HEK293 (cell line): ENCODE measurements at regions not wholly inside any gene's neighbourhood (a gene's known extent, or its start where the extent isn't known, plus 50 kb on each side); places are given as distances from the start of the nearest gene placed in this dataset.

Source experiments
- CTCF ChIP-seq: fragments of 450-650 bp; formaldehyde crosslinking; IDR thresholded peaks from 2 replicates; pipeline ENCODE4 v1.5.1; 2016; ENCODE audit warnings: missing biosample characterization, missing genetic modification characterization
- ZNF132 ChIP-seq: fragments of 450-650 bp; formaldehyde crosslinking; IDR thresholded peaks from 2 replicates; pipeline ENCODE4 v1.5.1; 2017; ENCODE audit warnings: missing biosample characterization, missing genetic modification characterization, borderline replicate concordance
- ZSCAN30 ChIP-seq: fragments of 450-650 bp; IDR thresholded peaks from 2 replicates; pipeline ENCODE4 v1.5.1; 2018; ENCODE audit warnings: missing biosample characterization, mild to moderate bottlenecking, missing genetic modification characterization, moderate library complexity

GRCh38 chr1:228989176-228989575, 253.9 kb downstream of the RHOU start:
- TF ChIP-seq ZNF132 (tag by site-specific recombination) (no peak), ZSCAN30 (tag by site-specific recombination) (no peak), CTCF (no peak)
